Stimulated activated CD4-positive, alpha-beta T cell treated with anti-CD3 and anti-CD28 coated beads, TNF-alpha, amount 100 ng/mL, for 4 hours (primary cell): ENCODE measurements at regions not wholly inside any gene's neighbourhood (a gene's known extent, or its start where the extent isn't known, plus 50 kb on each side); places are given as distances from the start of the nearest gene placed in this dataset.

Source experiments
- DNase-seq, 3 experiments: peaks; one replicate each; pipeline ENCODE4 v3.0.0-alpha.2; 2020; ENCODE audit warnings: low read depth in 3 of 3

DNA sequence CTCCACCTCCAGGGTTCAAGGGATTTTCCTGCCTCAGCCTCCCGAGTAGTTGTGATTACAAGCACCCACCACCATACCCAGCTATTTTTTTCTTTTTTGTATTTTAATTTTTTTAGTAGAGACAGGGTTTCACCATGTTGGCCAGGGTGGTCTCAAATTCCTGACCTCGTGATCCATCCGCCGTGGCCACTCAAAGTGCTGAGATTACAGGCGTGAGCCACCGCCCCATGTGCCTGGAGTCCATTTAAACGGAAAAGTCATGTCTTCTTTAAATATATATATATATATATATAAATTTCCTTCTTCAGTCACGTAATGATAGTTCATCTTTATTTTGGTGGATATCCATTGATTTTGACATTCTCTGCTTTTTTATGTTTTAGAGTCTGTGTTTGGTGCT is 264.0 kb upstream of the PITX2 start:
- no peak for DNase-seq

- no peak for DNase-seq
These were observed 274.9 kb upstream of the PITX2 start for GRCh38 chr4:110897784-110898183.

DNA sequence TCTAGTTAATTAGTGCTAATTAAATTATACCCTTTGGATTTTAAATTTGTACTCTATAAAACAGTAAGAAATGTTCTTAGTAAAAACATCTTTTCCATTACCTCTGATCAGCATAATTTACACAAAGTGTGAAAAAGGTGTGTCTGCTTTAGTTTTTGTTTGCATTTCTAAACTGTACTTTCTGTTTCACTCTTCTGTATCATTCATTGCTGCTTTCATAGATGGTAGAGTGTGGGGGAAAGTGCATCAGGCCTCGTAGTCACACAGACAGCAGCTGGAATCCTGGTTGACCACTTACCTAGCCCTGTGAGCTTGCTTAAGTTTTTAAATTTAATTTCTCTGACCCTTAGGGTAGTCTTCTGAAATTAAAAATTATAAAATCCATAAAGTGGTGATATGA is 275.4 kb upstream of the PITX2 start:
- no peak for DNase-seq

GRCh38 chr4:110900213-110900769 is 277.4 kb upstream of the PITX2 start:
- DNase-seq = no peak

DNA sequence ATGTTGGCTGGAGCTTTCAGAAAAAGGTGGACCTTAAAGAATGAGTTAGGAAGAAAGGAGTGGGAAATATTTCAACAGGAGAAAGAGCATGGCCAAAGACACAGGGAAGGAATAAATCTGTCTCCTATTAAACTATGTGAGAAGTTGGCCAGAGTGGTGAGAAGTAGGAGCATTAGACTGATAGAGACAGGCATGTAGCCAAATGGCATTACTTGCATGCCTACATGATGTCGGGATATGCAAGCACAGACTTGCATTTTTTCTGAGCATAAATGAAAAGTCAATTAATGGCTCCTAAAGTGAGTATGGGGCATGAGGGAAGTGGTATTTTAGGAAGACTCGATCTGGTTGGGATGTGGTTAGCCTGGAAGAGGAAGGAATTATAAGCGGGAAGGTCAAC is 279.6 kb upstream of the PITX2 start:
- no peak for DNase-seq

DNA sequence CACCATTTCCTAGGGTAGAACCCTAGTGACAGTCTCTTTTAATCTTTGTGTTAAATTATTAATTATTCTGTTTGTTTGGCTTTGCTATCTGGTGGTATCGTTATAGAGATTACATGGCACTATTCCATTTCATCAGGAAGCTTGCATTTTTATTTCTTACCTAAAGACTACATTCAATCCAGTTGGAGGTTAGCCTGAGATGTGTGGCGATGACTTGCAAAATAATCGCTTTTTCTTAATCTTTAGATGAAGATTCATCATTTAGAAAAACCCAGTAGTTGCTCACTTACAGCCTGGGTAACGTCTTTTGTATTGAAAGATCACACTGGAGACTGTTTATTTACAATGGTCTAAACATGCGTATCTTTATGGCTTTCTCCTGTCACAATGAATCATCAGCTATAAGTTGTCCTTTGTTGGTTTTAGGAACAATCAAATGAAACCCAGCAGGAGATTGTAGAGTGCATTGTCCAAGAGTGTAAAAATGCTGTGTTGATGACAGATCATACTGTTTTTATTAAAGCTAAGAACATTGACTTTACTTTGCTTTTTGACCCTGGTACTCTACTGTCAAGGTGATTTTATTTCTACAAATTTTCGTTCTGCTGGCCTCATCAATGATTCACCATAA is 281.7 kb upstream of the PITX2 start:
- no peak for DNase-seq

- no peak for DNase-seq
These were observed 282.5 kb upstream of the PITX2 start for GRCh38 chr4:110905367-110905766.

DNA sequence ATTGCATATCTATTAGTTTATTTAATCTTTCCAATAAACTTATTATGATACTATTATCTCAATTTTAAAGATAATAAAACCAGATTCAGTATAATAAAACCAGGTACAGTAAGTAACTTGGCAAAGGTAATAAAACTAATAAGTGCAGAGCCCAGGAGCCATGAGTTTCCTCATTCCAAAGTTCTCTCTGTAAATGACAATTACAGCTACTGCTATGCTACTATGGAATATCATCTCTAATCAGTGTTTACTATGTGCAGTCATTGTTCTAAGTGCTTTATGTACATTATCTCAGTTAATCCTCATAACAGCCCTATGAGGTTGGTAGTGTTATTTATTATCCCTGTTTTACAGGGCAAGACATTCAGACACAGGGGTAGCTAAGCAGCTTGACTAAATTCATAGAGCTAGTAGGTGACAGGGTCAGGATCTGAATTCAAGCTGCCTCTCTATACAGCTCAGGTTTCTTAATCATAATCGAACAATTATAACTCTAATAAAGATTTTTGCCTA is 285.0 kb upstream of the PITX2 start:
- DNase-seq = no peak

GRCh38 chr4:110914791-110915190 is 291.9 kb upstream of the PITX2 start:
- no peak for DNase-seq

- DNase-seq = no peak
These were observed 292.4 kb upstream of the PITX2 start for GRCh38 chr4:110915301-110915700.

DNA sequence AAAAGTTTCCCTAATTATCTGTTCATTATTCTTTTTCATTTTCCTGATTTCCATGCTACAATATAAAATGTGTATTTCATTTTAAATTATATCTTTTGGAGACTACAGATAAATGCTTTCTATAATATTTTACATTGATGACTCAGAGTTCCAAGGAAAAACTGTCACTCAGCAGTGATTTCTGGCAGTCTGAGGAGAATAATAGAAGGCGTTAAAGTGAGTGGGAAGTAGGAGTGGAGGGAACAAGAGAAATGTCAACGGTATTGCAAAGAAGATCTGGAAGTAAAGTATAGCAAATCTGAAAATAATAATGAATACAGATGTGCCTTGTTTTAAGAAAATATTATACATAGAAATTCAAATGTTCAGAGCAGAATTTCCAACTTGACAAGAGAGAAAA is 293.6 kb upstream of the PITX2 start:
- DNase-seq = no peak

GRCh38 chr4:110917835-110918234 is 295.0 kb upstream of the PITX2 start:
- DNase-seq = no peak

DNA sequence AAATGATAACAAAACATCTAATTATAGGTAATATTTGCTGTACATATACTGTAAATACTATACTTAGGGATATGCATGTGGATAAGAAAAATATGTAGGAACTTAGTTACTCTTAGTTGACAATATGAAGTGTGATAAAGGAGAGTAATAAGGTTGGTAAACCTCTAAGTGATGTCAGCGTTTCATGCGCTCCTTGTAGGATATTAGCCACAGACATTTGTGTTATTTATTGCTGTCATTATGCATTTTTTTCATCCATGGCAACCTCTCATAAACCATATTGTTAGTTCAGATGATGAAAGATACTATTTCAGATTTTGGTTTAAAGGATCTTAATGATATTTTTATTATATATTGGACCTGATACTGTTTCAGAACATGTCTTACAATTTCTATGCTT is 298.1 kb upstream of the PITX2 start:
- DNase-seq = no peak

DNA sequence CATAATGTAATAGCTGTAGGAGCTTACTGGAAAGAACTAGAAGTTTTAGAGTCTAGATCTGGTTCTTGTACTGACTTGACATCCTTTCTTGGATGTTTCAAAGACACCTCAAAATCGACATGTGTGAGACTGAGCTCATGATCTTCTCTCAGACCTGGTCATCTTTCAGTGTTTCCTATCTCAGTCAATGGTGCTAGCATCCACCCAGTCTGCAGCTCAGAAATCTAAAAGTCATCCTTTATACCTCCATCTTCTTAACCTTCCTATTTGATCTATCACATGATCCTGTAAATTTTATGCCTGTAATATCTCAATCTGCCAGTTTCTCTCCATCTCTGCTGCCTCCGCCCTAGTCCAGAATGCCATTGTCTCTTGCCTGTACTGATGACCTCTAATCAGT is 301.9 kb upstream of the PITX2 start:
- no peak for DNase-seq

DNA sequence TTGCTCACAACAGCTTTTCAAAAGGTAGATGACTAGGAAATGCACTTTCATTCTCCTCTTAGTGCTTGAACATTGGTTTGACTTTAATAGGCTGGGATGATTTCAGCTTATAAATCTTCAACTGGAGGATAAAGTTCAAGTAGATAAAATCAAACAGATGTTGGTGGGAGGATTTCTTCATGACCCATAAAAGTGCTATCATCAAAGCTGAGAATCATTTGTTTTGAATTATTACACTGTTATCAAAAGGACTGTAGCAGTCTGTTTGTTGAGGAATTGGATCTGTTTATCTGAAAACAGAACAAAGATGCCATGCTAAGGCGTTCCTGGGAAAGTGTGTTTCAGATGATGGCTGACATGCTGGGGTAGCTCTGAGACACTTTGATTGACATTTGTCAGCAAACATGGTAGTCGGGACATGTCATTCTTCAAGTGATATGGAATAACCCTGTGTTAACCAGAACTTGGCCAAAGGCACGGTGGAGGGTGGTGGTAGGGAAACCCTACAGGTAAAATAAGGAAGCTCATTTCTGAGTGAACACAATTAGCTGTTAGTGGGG is 304.0 kb upstream of the PITX2 start:
- no peak for DNase-seq

- DNase-seq = no peak
These were observed 310.5 kb upstream of the PITX2 start for GRCh38 chr4:110933341-110933740.

DNA sequence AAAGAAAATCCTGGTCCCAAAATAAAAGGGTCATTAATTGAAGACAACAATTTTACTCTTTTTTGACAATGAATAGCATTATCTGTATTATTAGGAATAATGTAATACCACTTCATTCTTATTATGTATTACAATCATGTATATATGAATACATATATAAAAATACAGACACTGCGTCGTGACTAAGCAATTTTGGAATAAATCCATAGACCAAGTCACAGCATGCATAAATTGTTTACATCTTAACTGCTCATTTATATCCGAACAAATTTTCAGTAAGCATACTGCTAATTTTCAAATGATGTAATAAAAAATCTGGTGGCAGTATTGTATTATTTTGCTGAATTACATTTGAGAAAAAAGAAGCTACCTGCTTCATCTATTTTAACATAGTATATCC is 321.6 kb upstream of the PITX2 start:
- DNase-seq = no peak

GRCh38 chr4:110945600-110945999 is 322.7 kb upstream of the PITX2 start:
- DNase-seq = no peak

GRCh38 chr4:110949542-110949941 is 326.7 kb upstream of the PITX2 start:
- DNase-seq = no peak

- no peak for DNase-seq
These were observed 327.9 kb upstream of the PITX2 start for GRCh38 chr4:110950731-110951130.

GRCh38 chr4:110953191-110953590 is 330.3 kb upstream of the PITX2 start:
- DNase-seq = no peak

- DNase-seq = no peak
These were observed 331.0 kb upstream of the PITX2 start for GRCh38 chr4:110953898-110954297.

DNA sequence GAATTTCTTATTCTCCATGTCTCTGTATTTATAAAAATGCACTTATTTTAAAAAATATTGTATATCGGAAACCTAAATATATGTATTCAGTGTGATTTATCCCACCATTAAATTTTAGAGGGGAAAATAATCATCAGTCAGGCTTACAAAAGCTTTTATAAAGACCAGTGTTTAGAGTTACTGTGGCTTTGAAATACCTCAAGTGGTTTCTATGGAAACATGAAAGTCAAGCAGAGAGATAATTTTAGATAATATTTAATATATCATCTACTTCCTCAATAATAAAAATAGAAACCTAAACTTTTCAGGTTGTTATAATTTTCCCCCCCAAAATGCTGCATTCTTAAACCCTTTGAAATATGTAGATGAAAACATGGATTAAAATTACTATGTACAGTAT is 332.9 kb upstream of the PITX2 start:
- DNase-seq = no peak
